Endodermal cell (in vitro differentiated cells): ENCODE measurements at regions not wholly inside any gene's neighbourhood (a gene's known extent, or its start where the extent isn't known, plus 50 kb on each side); places are given as distances from the start of the nearest gene placed in this dataset.
"Not testable (repeated sequence)": the region's sequence is repeated elsewhere in the genome, so short reads cannot be mapped to it uniquely, and the experiment has no call there.

Source experiments
- DNase-seq: peaks from one replicate; pipeline ENCODE4 v3.0.0-alpha.2; 2017
- H3K27ac ChIP-seq: 2 replicates; pipeline ENCODE4 v1.5.1; 2013; ENCODE audit warnings: mild to moderate bottlenecking, low read depth, low read length, moderate library complexity
- H3K27me3 ChIP-seq: 2 replicates; pipeline ENCODE4 v1.6.1; 2013; ENCODE audit warnings: mild to moderate bottlenecking, low read length, moderate library complexity; ENCODE audit not compliant: insufficient read depth, control insufficient read depth, poor library complexity, severe bottlenecking
- H3K36me3 ChIP-seq: 2 replicates; pipeline ENCODE4 v1.7.0; 2013; ENCODE audit warnings: mild to moderate bottlenecking, low read length, moderate library complexity; ENCODE audit not compliant: control insufficient read depth, insufficient read depth
- H3K4me1 ChIP-seq: one replicate; pipeline ENCODE4 v1.7.0; 2013; ENCODE audit warnings: low read length; ENCODE audit not compliant: control insufficient read depth, insufficient read depth
- H3K4me3 ChIP-seq: 2 replicates; pipeline ENCODE4 v1.5.1; 2013; ENCODE audit warnings: mild to moderate bottlenecking, low read length, moderate library complexity
- H3K9ac ChIP-seq: 2 replicates; pipeline ENCODE4 v1.6.1; 2013; ENCODE audit warnings: mild to moderate bottlenecking, low read length, moderate library complexity; ENCODE audit not compliant: poor library complexity, severe bottlenecking; ENCODE audit errors: extremely low read depth
- H3K9me3 ChIP-seq: 2 replicates; pipeline ENCODE4 v1.6.1; 2013; ENCODE audit warnings: mild to moderate bottlenecking, low read length, moderate library complexity; ENCODE audit not compliant: control insufficient read depth
- H3K27ac Mint-ChIP-seq: 2 replicates; pipeline ENCODE4 v1.8.0; 2020; ENCODE audit warnings: mixed read lengths
- H3K27me3 Mint-ChIP-seq: 2 replicates; pipeline ENCODE4 v1.8.0; 2021; ENCODE audit warnings: mild to moderate bottlenecking, mixed read lengths; ENCODE audit not compliant: insufficient read depth
- H3K36me3 Mint-ChIP-seq: 2 replicates; pipeline ENCODE4 v1.8.0; 2020; ENCODE audit warnings: low read depth, mixed read lengths
- H3K4me1 Mint-ChIP-seq: 2 replicates; pipeline ENCODE4 v1.8.0; 2020; ENCODE audit warnings: mixed read lengths
- H3K4me3 Mint-ChIP-seq: 2 replicates; pipeline ENCODE4 v1.8.0; 2020; ENCODE audit warnings: mild to moderate bottlenecking, moderate library complexity, mixed read lengths
- H3K9me3 Mint-ChIP-seq: 2 replicates; pipeline ENCODE4 v1.8.0; 2020; ENCODE audit warnings: mild to moderate bottlenecking, mixed read lengths
- CTCF ChIP-seq: fragments of 200-600 bp; sonication (generic); conservative IDR thresholded peaks from 2 replicates; pipeline ENCODE4 v1.5.0; 2021; ENCODE audit warnings: antibody characterized with exemption, mild to moderate bottlenecking
- whole genome bisulfite sequencing, 2 experiments: methylation state at CpG; one replicate each; pipeline versions ENCODE4 v1.1.5 to v1.1.7; 2013; ENCODE audit warnings: missing lambda C conversion rate in 2 of 2, mixed read lengths in 1 of 2; ENCODE audit not compliant: insufficient coverage in 1 of 2, insufficient read length in 1 of 2; 5-methylcytosine and 5-hydroxymethylcytosine counted together

GRCh38 chr6:26749759-26750126 is 90.2 kb upstream of the ZNF322 start:
- Mint-ChIP-seq H3K4me1 (peaks cover 15% of the 10 kb centered on the region), H3K27me3 (peaks cover 53% of the 10 kb centered on the region), H3K4me3 (peak overlapping the region; percentile 51)
- H3K9ac ChIP-seq, H3K27ac ChIP-seq, H3K9me3 Mint-ChIP-seq, H3K36me3 ChIP-seq, H3K4me3 ChIP-seq, H3K4me1 ChIP-seq, H3K36me3 Mint-ChIP-seq, H3K27ac Mint-ChIP-seq, H3K9me3 ChIP-seq: not testable (repeated sequence)
- WGBS, 2 experiments, result 5% methylated on average over 9 of the region's 9 CpGs; no CpG with 5 or more reads in 1 of the 2 experiments
- peaks cover 48% of the 10 kb centered on the region for H3K27me3 ChIP-seq
- DNase-seq, result peak; percentile 43

- 0 to 3% methylated on average over 5 to 15 of the region's 15 CpGs for WGBS, 2 experiments
- Mint-ChIP-seq H3K27ac (no peak overlapping the region), H3K27me3 (peaks cover 47% of the 10 kb centered on the region), H3K36me3 (no peaks in the 10 kb centered on the region), H3K4me1 (peaks cover 4% of the 10 kb centered on the region), H3K9me3 (no peaks in the 10 kb centered on the region), H3K4me3 (peak overlapping the region; percentile 71)
- H3K27me3 ChIP-seq, result peaks cover 43% of the 10 kb centered on the region
- H3K36me3 ChIP-seq, result no peaks in the 10 kb centered on the region
- H3K4me1 ChIP-seq, result no peaks in the 10 kb centered on the region
- no peak overlapping the region for H3K9ac ChIP-seq
- no peaks in the 10 kb centered on the region for H3K9me3 ChIP-seq
- no peak for TF ChIP-seq CTCF
- DNase-seq, result no peak
- H3K4me3 ChIP-seq, result peak overlapping the region; percentile 75
- no peak overlapping the region for H3K27ac ChIP-seq
Observed at GRCh38 chr6:26754212-26754611, 94.7 kb upstream of the ZNF322 start.

GRCh38 chr6:26754801-26755200 is 95.3 kb upstream of the ZNF322 start:
- not testable (repeated sequence) for H3K4me1 ChIP-seq, H3K9me3 Mint-ChIP-seq, H3K36me3 ChIP-seq, H3K36me3 Mint-ChIP-seq, H3K9ac ChIP-seq, H3K27ac Mint-ChIP-seq, H3K27ac ChIP-seq, H3K9me3 ChIP-seq, H3K4me1 Mint-ChIP-seq
- peak overlapping the region; percentile 71 for H3K4me3 Mint-ChIP-seq
- peak; percentile 53 for DNase-seq
- 0% methylated on average over 20 of the region's 20 CpGs; no CpG with 5 or more reads in 1 of the 2 experiments for WGBS, 2 experiments
- Histone ChIP-seq H3K4me3 (peak overlapping the region; percentile 75), H3K27me3 (peaks cover 43% of the 10 kb centered on the region)
- peaks cover 48% of the 10 kb centered on the region for H3K27me3 Mint-ChIP-seq

GRCh38 chr6:26756067-26756805 is 96.7 kb upstream of the ZNF322 start:
- 3% methylated on average over 29 of the region's 29 CpGs; no CpG with 5 or more reads in 1 of the 2 experiments for WGBS, 2 experiments
- peak; percentile 78 for DNase-seq
- H3K4me1 ChIP-seq, result not testable (repeated sequence)

GRCh38 chr6:26766203-26766902 is 106.8 kb upstream of the ZNF322 start:
- H3K27ac Mint-ChIP-seq, H3K36me3 ChIP-seq: not testable (repeated sequence)

More at GRCh38 chr6:26756067-26756805, 96.7 kb upstream of the ZNF322 start:
- not testable (repeated sequence) for H3K9me3 Mint-ChIP-seq, H3K36me3 Mint-ChIP-seq, H3K9me3 ChIP-seq, H3K36me3 ChIP-seq, H3K27ac ChIP-seq, H3K4me1 Mint-ChIP-seq, H3K27ac Mint-ChIP-seq, H3K9ac ChIP-seq
- peak overlapping the region; percentile 82 for H3K4me3 ChIP-seq
- H3K27me3 ChIP-seq, result peaks cover 38% of the 10 kb centered on the region
- H3K27me3 Mint-ChIP-seq, result peaks cover 47% of the 10 kb centered on the region
- peak overlapping the region; percentile 71 for H3K4me3 Mint-ChIP-seq

GRCh38 chr6:26770941-26771666 is 111.6 kb upstream of the ZNF322 start:
- not testable (repeated sequence) for DNase-seq, H3K4me3 ChIP-seq, H3K36me3 ChIP-seq, H3K27me3 Mint-ChIP-seq, H3K27ac ChIP-seq, H3K27ac Mint-ChIP-seq, H3K9me3 ChIP-seq, H3K9ac ChIP-seq, H3K4me1 ChIP-seq, H3K36me3 Mint-ChIP-seq, H3K4me1 Mint-ChIP-seq, H3K27me3 ChIP-seq, H3K9me3 Mint-ChIP-seq, H3K4me3 Mint-ChIP-seq
- WGBS, 2 experiments, result no CpG with 5 or more reads among the region's 31 CpGs

More at GRCh38 chr6:26766203-26766902, 106.8 kb upstream of the ZNF322 start:
- H3K4me1 ChIP-seq, H3K9me3 Mint-ChIP-seq, H3K9ac ChIP-seq, H3K27me3 ChIP-seq, H3K27ac ChIP-seq, H3K4me3 Mint-ChIP-seq, DNase-seq, H3K9me3 ChIP-seq, H3K36me3 Mint-ChIP-seq, H3K27me3 Mint-ChIP-seq, H3K4me1 Mint-ChIP-seq, H3K4me3 ChIP-seq: not testable (repeated sequence)
- no CpG with 5 or more reads among the region's 36 CpGs for WGBS, 2 experiments
